Activated gamma-delta T cell treated with Interleukin-2 at 50 U/mL for 16 hours (primary cell): ENCODE measurements at regions not wholly inside any gene's neighbourhood (a gene's known extent, or its start where the extent isn't known, plus 50 kb on each side); places are given as distances from the start of the nearest gene placed in this dataset.
"Not testable (repeated sequence)": the region's sequence is repeated elsewhere in the genome, so short reads cannot be mapped to it uniquely, and the experiment has no call there.

Experiments
- DNase-seq: peaks from one replicate; pipeline ENCODE4 v3.0.0-alpha.2; 2020

GRCh38 chr3:153221748-153222162 is 59.7 kb downstream of the RAP2B start:
- DNase-seq, result peak; percentile 80

GRCh38 chr3:153226877-153227276 is 64.9 kb downstream of the RAP2B start:
- DNase-seq, result not testable (repeated sequence)

DNA sequence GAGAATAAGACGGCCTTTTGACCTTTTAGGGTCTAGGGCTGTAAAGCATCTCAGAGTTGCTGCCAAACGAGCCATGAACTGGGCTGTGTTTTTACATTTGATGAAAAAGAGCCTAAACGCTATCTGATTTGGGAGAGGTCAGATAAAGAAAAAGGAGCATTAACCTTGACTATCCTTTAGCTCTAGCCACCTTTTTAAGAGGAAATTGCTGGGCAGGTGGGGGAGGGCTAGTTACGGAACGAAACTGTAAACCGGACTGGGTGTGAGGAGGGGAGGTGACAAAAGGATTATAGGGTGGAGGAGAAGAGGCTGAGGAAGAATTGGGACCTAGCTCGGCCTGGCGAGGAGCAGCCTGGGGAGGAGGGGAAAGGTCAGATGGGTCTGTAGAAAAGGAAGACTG is 68.4 kb downstream of the RAP2B start:
- DNase-seq, result not testable (repeated sequence)

DNA sequence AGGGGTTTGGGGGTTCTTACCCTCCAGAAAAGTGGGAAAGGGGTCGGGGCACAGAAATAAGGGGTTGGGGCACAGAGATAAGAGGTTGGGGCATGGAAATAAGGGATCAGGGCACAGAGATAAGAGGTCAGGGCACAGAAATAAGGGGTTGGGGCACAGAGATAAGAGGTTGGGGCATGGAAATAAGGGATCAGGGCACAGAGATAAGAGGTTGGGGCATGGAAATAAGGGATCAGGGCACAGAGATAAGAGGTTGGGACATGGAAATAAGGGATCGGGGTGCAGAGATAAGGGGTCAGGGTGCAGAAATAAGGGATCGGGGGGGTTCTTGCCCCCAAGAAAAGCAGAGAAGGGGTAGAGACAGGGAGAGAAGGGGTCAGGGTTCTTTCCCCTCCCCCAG is 69.2 kb downstream of the RAP2B start:
- DNase-seq, result not testable (repeated sequence)

DNA sequence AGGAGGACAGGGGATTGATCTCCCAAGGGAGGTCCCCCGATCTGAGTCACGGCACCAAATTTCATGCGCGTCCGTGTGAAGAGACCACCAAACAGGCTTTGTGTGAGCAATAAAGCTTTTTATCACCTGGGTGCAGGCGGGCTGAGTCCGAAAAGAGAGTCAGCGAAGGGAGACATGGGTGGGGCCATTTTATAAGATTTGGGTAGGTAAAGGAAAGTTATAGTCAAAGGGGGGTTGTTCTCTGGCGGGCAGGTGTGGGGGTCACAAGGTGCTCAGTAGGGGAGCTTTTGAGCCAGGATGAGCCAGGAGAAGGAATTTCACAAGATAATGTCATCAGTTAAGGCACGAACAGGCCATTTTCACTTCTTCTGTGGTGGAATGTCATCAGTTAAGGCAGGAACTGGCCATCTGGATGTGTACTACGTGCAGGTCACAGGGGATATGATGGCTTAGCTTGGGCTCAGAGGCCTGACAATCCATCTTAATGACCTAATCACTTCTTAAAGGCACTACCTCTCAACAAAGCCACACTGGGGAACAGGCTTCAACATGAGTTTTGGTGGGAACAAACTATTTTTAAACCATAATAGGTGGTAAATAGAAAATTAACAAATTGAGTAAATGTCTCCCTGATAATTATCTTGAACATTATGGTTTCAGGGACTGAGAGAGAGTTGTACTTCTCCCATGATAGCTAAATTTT is 70.2 kb downstream of the RAP2B start:
- DNase-seq, result not testable (repeated sequence)

- no peak for DNase-seq
These were observed 70.8 kb downstream of the RAP2B start for GRCh38 chr3:153232851-153233271.

DNA sequence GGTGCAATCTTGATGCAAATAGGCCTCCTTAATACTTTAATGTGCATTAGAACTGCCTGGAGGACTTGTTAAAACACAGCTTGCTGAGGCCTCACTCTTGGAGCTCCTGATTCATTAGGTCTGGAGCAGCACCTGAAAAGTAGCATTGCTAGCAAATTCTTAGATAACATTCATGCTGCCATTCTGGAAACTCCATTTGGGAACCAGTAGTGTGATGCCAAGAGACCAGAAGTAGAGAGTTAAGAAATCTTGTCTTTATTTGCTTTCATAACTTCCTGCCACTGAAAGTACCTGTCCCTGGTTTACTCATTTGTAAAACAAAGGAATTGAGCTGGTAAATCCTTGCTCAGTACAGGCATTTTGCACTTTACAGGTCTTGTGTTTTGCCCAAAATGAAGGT is 72.0 kb downstream of the RAP2B start:
- DNase-seq, result no peak

DNA sequence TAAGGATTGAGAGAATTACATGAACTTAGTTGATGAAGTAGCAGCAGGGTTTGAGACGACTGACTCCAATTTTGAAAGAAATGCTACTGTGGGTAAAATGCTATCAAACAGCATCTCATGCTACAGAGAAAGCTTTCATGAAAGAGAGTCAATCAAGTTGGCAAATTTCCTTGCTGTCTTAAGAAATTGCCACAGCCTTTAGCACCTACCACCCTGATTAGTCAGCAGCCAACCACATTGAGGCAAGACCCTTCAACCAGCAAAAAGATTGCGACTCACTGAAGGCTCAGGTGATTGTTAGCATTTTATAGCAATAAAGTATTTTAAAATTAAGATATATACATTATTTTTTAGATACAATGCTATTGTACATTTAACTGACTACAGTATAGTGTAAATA is 80.9 kb downstream of the RAP2B start:
- DNase-seq, result peak; percentile 42

DNA sequence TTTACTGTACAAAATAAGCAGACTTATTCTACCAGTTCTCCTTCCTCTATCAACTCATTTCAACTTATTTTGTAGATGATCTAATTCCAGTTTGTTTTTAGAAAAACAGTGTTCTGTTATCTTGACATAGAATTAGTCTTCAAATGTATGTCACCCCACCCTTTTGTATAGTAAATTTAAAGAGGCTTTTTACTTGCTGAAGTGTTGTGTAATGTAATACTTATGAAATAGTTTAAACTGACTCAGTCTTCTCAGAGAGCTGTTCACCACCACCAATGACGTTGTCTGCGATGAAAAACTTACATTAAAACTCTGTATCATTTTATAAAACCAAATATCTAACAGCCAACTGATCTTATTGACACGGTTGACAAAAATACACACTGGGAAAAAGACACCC is 82.9 kb downstream of the RAP2B start:
- no peak for DNase-seq

GRCh38 chr3:153245661-153246060 is 83.6 kb downstream of the RAP2B start:
- DNase-seq, result no peak

DNA sequence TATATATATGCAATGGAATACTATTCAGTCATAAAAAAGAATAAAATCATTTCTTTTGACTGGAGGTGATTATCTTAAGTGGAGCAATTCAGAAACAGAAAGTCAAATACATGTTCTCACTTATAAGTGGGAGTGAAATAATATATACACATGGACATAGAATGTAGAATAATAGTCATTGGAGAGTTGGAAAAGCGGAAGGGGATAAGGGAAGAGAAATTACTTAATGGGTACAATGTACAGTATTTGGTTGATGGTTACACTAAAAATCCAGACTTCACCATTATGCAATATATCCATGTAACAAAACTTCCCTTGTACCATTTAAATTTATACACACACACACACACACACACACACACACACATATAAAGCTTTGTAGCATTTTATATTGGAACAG is 84.3 kb downstream of the RAP2B start:
- DNase-seq, result no peak

DNA sequence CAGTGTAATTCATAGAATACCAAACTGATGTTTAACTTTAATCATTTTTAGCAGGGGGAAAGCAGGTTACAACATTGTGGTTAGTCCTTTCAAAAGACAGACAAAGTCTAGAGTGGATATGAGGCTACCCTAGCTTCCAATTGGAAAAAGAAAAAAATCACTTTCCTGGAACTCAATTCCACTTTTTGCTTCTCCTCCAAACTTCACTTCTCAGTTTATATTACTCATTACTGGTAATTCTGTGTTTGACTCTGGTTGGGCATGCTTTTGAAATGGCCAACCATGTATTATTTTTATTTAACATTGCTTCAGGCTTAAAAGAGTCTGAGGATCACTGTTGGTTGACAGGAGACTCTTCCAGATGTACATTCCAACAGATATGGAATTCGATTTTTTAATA is 84.8 kb downstream of the RAP2B start:
- DNase-seq, result no peak

GRCh38 chr3:153247331-153248330 is 85.6 kb downstream of the RAP2B start:
- DNase-seq, result no peak

GRCh38 chr3:153248835-153249234 is 86.8 kb downstream of the RAP2B start:
- not testable (repeated sequence) for DNase-seq

DNA sequence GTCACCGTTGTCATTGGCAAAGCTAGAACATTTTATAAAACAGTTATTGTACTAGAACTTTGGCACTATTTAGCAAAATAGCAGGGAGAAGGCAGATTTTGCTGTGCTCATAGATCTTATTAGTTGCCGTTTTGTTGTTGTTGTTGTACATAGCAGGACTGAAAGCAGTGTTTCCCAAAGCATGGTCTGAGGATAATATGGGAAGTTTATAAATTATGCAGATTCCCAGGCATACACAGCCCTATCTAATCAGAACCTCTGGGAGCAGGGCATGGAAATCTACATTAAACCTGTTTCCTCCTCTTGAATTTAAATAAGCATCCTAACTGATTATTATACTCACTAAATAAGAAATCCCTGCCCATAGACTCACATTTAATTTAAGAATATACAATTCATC is 87.9 kb downstream of the RAP2B start:
- DNase-seq, result no peak

- no peak for DNase-seq
These were observed 88.4 kb downstream of the RAP2B start for GRCh38 chr3:153250446-153250845.

DNA sequence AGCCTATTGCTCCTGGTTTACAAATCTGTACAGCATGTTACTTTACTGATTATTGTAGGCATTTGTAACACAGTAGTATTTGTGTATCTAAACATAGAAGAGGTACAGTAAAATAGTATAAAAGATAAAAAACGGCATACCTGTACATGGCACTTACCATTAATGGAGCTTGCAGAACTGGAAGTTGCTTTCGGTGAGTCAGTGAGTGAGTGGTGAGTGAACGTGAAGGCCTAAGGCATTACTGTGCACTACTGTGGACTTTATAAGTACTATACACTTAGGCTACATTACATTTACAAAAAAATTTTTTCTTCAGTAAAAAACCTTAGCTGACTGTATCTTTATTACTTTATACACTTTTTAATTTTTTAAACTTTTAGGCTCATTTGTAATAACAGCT is 90.9 kb downstream of the RAP2B start:
- DNase-seq, result no peak

- no peak for DNase-seq
These were observed 92.3 kb downstream of the RAP2B start for GRCh38 chr3:153254361-153254760.

DNA sequence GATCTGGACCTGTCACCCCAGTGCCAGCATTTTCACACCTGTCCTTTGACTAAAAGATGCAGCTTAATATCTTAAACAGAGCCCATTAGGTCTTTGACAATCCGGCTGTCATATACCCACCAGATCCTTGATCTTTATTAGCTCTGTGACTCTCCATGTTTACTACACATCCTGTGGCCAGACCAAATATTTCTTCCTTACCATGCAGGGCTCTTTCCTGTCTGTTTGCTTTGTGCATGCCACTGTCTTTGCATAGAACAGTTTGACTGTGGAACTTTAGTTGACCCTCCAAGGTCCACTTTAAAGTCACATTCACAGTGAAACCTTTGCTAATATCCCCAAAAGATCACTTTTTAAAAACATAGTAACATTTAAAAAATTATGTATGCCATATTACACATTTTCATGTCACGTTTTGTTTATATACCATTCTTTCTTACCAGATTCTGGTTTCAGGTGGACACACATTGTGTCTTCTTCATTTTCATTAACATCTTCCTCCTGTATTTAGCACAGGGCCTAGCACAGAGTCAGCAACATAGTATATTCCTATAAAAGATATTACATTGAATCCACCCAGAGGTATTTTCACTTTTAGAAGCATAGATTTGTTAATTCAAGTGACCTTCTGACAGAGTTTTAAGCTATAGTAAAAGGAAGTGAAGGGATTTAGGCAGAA is 95.8 kb downstream of the RAP2B start:
- no peak for DNase-seq

DNA sequence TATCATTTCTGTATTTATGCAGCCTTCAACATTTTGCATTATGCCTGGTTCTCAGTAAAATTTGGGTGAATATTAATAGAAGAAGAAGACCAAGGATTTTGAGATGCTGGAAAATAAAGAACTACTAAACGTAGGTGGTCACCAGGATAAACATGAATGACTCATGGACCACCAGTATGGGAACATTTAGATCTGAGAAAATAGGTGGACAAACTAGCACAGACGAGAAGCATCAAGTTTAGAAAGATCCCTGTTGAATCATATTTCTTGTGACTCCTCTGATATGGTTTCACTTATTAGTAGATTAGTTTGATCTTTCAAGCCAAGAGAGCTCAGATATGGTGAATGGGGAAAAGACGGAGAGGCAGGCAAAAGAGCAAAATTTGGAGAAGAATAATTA is 97.9 kb downstream of the RAP2B start:
- DNase-seq, result no peak

DNA sequence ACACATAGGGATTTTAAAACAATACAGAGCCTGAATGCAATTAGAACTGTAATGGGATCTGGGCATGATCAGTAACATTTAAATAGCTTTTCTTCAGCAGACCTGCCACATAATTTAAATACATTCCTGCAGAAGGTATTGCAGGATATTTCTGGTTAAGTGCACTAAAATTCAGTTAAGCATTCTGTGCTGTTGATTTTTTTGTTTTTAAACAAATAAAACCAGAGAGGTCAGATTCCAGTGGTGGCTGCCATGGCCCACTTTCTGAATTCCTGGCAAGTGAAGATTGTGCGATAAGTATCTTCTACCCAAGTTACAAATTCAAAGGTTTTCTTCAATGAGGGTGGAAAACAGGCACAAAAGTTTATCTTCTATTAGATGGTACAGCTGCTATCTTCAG is 98.7 kb downstream of the RAP2B start:
- DNase-seq, result no peak

- DNase-seq, result no peak
These were observed 104.6 kb downstream of the RAP2B start for GRCh38 chr3:153266619-153267018.

DNA sequence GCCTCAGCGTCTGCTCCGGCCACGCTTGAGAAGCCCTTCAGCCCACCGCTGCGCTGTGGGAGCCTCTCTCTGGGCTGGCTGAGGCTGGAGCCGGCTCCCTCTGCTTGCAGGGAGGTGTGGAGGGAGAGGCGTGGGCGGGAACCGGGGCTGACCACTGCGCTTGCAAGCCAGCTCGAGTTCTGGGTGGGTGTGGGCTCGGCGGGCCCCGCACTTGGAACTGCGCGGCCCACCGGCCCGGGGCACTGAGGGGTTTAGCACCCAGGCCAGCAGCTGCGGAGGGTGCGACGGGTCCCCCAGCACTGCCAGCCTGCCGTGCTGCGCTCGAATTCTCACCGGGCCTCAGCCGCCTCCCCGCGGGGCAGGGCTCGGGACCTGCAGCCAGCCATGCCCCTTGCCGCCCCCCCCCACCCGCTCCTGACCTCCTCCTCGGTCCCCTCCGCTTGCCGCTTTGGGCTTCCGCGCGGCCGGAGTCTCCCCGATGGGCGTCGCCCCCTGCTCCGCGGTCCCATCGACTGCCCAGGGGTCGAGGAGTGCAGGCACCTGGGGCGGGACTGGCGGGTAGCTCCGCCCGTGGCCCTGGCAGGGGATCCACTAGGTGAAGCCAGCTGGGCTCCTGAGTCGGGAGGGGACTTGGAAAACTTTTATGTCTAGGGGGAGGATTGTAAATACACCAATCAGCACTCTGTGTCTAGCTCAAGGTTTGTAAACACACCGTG is 106.7 kb downstream of the RAP2B start:
- DNase-seq, result no peak
